ENCODE measurements at regions not wholly inside any gene's neighbourhood (a gene's known extent, or its start where the extent isn't known, plus 50 kb on each side); places are given as distances from the start of the nearest gene placed in this dataset.

DNA sequence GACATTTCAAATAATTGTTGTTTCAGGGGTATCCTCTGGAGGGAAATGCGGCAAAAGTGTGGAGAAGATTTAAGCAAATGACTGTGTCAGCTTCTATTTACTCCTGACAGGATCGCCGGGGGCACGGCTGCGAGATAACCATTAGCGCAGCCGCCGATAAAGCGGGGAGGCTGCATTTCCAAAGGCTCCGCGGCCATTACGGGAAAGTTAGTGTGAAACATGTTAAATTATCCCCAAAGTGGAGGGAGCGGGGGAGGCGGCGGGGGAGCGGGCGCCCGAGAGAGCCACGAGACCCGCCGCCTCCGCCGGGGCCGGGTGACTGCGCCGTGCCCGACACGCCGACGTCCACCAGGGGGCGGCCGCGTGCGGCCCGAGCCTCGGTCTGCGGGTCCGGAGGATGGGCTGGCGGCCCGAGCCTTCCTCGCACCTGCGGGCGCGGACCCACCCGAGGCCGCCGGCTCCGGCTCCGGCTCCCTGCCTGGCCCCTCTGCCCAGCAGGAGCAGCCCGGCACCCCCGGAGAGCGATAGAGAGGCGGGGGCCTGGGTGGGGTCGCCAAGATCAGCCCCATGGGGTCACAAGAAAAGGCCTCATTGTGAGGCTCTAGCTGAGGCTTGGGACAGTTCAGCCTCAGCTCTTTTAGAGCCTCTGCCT, 74.4 kb upstream of the PAX2 start:
- intact Hi-C loops (cut with micrococcal nuclease) = no loop called here
- H3K4me2 ChIP-seq (replicated peaks; ENCODE audit: extremely low read depth, low read length, poor library complexity, severe bottlenecking) = no peak overlapping the region
- peak overlapping the region in 1 of 2 donors; percentile 65 for H3K4me3 Mint-ChIP-seq

DNA sequence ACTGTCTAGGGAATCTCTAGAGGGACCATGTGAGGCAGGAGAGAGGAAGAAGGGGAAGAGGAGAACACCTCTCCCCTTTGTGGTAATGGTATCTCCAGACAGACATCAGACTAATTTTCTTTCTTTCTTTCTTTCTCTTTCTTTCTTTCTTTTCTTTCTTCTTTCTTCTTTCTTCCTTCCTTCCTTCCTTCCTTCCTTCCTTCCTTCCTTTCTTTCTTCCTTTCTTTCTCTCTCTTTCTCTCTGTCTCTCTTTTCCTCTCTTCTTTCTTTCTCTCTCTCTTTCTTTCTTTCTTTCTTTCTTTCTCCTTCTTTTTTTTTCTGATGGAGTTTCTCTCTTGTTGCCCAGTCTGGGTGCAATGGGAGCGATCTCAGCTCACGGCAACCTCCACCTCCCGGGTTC, 73.2 kb upstream of the PAX2 start:
- no peaks in the 10 kb centered on the region for H4K20me1 ChIP-seq (ENCODE audit: insufficient read depth, low read length)
- DNase-seq = no peak
- WGBS (ENCODE audit: insufficient coverage) = no CpG with 5 or more reads among the region's 3 CpGs
- Mint-ChIP-seq H3K27me3 (ENCODE audit: low read depth in 3 of 3) (peaks cover 65 to 79% (median 73%) of the 10 kb centered on the region in 3 donors), H3K27ac (peak overlapping the region in 1 of 7 donors; percentile 72), H3K4me3 (peak overlapping the region in 1 of 2 donors; percentile 14), H3K4me1 (peaks cover 3% of the 10 kb centered on the region), H3K9me3 (peaks cover 0 to 5% (median 0%) of the 10 kb centered on the region in 7 donors), H3K36me3 (no peaks in the 10 kb centered on the region)
- no peaks in the 10 kb centered on the region for H3K4me1 ChIP-seq (ENCODE audit: control insufficient read depth in 1 of 2, insufficient read depth in 2 of 2, low read length in 2 of 2)
- H3K79me2 ChIP-seq (ENCODE audit: insufficient read depth, low read length) = no peaks in the 10 kb centered on the region
- no peak overlapping the region for H3K4me2 ChIP-seq (replicated peaks; ENCODE audit: extremely low read depth, low read length, poor library complexity, severe bottlenecking)
- peaks cover 0 to 10% of the 10 kb centered on the region in 2 donors for H3K9me3 ChIP-seq (replicated peaks in 1 of 2; ENCODE audit: control insufficient read depth in 1 of 2, insufficient read depth in 1 of 2, low read length in 2 of 2)
- intact Hi-C loops (cut with micrococcal nuclease) = no loop called here
- no peak overlapping the region for H2AFZ ChIP-seq (ENCODE audit: insufficient read depth, low read depth, low read length, poor library complexity, severe bottlenecking)
- H3K27ac ChIP-seq (ENCODE audit: low read depth in 1 of 2, low read length in 2 of 2) = no peak overlapping the region
- TF ChIP-seq, protein P1, sequence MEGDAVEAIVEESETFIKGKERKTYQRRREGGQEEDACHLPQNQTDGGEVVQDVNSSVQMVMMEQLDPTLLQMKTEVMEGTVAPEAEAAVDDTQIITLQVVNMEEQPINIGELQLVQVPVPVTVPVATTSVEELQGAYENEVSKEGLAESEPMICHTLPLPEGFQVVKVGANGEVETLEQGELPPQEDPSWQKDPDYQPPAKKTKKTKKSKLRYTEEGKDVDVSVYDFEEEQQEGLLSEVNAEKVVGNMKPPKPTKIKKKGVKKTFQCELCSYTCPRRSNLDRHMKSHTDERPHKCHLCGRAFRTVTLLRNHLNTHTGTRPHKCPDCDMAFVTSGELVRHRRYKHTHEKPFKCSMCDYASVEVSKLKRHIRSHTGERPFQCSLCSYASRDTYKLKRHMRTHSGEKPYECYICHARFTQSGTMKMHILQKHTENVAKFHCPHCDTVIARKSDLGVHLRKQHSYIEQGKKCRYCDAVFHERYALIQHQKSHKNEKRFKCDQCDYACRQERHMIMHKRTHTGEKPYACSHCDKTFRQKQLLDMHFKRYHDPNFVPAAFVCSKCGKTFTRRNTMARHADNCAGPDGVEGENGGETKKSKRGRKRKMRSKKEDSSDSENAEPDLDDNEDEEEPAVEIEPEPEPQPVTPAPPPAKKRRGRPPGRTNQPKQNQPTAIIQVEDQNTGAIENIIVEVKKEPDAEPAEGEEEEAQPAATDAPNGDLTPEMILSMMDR (IDR thresholded peaks at IDR 0.05) = no peak
- H3K27me3 ChIP-seq (ENCODE audit: control insufficient read depth in 2 of 2, insufficient read depth in 2 of 2, low read length in 2 of 2) = peaks cover 43 to 66% of the 10 kb centered on the region in 2 donors
- no peaks in the 10 kb centered on the region for H3K36me3 ChIP-seq (replicated peaks in 1 of 2; ENCODE audit: control insufficient read depth in 1 of 2, insufficient read depth in 2 of 2, low read length in 2 of 2)
- H3K9ac ChIP-seq (ENCODE audit: insufficient read depth, low read length, poor library complexity, severe bottlenecking) = no peak overlapping the region
- H3K4me3 ChIP-seq (replicated peaks in 1 of 3; ENCODE audit: low read depth in 2 of 3, low read length in 3 of 3) = no peak overlapping the region

More for the DNA sequence above, 74.4 kb upstream of the PAX2 start:
- DNase-seq = peak in 1 of 3 donors; percentile 13
- Histone ChIP-seq H3K27ac (ENCODE audit: low read depth in 1 of 2, low read length in 2 of 2) (no peak overlapping the region), H3K27me3 (ENCODE audit: control insufficient read depth in 2 of 2, insufficient read depth in 2 of 2, low read length in 2 of 2) (peaks cover 41 to 70% of the 10 kb centered on the region in 2 donors), H4K20me1 (ENCODE audit: insufficient read depth, low read length) (no peaks in the 10 kb centered on the region), H3K4me1 (ENCODE audit: control insufficient read depth in 1 of 2, insufficient read depth in 2 of 2, low read length in 2 of 2) (no peaks in the 10 kb centered on the region), H3K4me3 (replicated peaks in 1 of 3; ENCODE audit: low read depth in 2 of 3, low read length in 3 of 3) (no peak overlapping the region), H3K9ac (ENCODE audit: insufficient read depth, low read length, poor library complexity, severe bottlenecking) (no peak overlapping the region), H3K36me3 (replicated peaks in 1 of 2; ENCODE audit: control insufficient read depth in 1 of 2, insufficient read depth in 2 of 2, low read length in 2 of 2) (no peaks in the 10 kb centered on the region), H3K79me2 (ENCODE audit: insufficient read depth, low read length) (no peaks in the 10 kb centered on the region), H2AFZ (ENCODE audit: insufficient read depth, low read depth, low read length, poor library complexity, severe bottlenecking) (no peak overlapping the region), H3K9me3 (replicated peaks in 1 of 2; ENCODE audit: control insufficient read depth in 1 of 2, insufficient read depth in 1 of 2, low read length in 2 of 2) (peaks cover 0 to 10% of the 10 kb centered on the region in 2 donors)
- no peaks in the 10 kb centered on the region for H3K36me3 Mint-ChIP-seq
- 5% methylated on average over 54 of the region's 54 CpGs for WGBS (ENCODE audit: insufficient coverage)
- no peak overlapping the region for H3K27ac Mint-ChIP-seq
- peaks cover 0 to 5% (median 0%) of the 10 kb centered on the region in 7 donors for H3K9me3 Mint-ChIP-seq
- peaks cover 3% of the 10 kb centered on the region for H3K4me1 Mint-ChIP-seq
- TF ChIP-seq, protein P1 (IDR thresholded peaks at IDR 0.05) = peak; percentile 89
- peaks cover 61 to 76% (median 76%) of the 10 kb centered on the region in 3 donors for H3K27me3 Mint-ChIP-seq (ENCODE audit: low read depth in 3 of 3)
